Esophagus muscularis mucosa (tissue), 3 donors: ENCODE measurements at regions not wholly inside any gene's neighbourhood (a gene's known extent, or its start where the extent isn't known, plus 50 kb on each side); places are given as distances from the start of the nearest gene placed in this dataset.

ENCODE experiments used
- CTCF ChIP-seq, 3 experiments: fragments of 200-600 bp in 2 of 3; fragments of 450-650 bp in 1 of 3; sonication (generic) in 2 of 3; IDR thresholded peaks; one replicate each; pipeline ENCODE4 v1.5.1; 2017 to 2019; ENCODE audit warnings: antibody characterized with exemption in 3 of 3, mild to moderate bottlenecking in 2 of 3, moderate library complexity in 1 of 3
- POLR2AphosphoS5 ChIP-seq, 2 donors: sonication (generic); formaldehyde crosslinking; IDR thresholded peaks; one replicate each; pipeline ENCODE4 v1.6.1; 2017; ENCODE audit warnings: antibody characterized with exemption in 2 of 2

GRCh38 chr15:94740469-94740868 lies 509.1 kb downstream of the MCTP2 start:
- TF ChIP-seq POLR2AphosphoS5 (IDR thresholded peaks at IDR 0.05) (no peak), CTCF (IDR thresholded peaks at IDR 0.05) (no peak)
